WTC11 (cell line): ENCODE measurements at regions not wholly inside any gene's neighbourhood (a gene's known extent, or its start where the extent isn't known, plus 50 kb on each side); places are given as distances from the start of the nearest gene placed in this dataset.
A peak's percentile ranks its signal among the peaks of the same experiment; 100 is the strongest.

Experiments used
- ATAC-seq: fragments of 200-7000 bp; cut with Tn5 transposase; 2 replicates; pipeline ENCODE4 v1.10.0; 2021; ENCODE audit warnings: mild to moderate bottlenecking, moderate library complexity
- CTCF ChIA-PET: fragments of 300-600 bp; sonication (Branson Sonifier 250); formaldehyde crosslinking; loops from one replicate; lab custom pipeline; 2021; ENCODE audit warnings: antibody characterized with exemption; lab: Charles Lee
- POLR2A ChIA-PET: fragments of 350-600 bp; sonication (Branson Sonifier 250); formaldehyde crosslinking; loops from one replicate; lab custom pipeline; 2021; ENCODE audit warnings: antibody characterized with exemption; lab: Charles Lee
- DNase-seq: peaks from one replicate; pipeline ENCODE4 v3.0.0; 2021; ENCODE audit warnings: low spot score
- H3K27ac Mint-ChIP-seq: 2 replicates; pipeline ENCODE4 v1.8.0; 2021; ENCODE audit warnings: mixed read lengths
- H3K27me3 Mint-ChIP-seq: 2 replicates; pipeline ENCODE4 v1.8.0; 2021; ENCODE audit warnings: low read depth, mild to moderate bottlenecking, moderate library complexity, mixed read lengths
- H3K36me3 Mint-ChIP-seq: 2 replicates; pipeline ENCODE4 v1.8.0; 2021; ENCODE audit warnings: mixed read lengths
- H3K4me1 Mint-ChIP-seq: 2 replicates; pipeline ENCODE4 v1.8.0; 2022; ENCODE audit warnings: mixed read lengths
- H3K4me3 Mint-ChIP-seq: 2 replicates; pipeline ENCODE4 v1.8.0; 2021; ENCODE audit warnings: mild to moderate bottlenecking, moderate library complexity, mixed read lengths
- H3K9me3 Mint-ChIP-seq: 2 replicates; pipeline ENCODE4 v1.8.0; 2021; ENCODE audit warnings: mixed read lengths
- ELF4 ChIP-seq: sonication (generic); formaldehyde crosslinking; IDR thresholded peaks from 2 replicates; pipeline ENCODE4 v1.8.1; 2022; ENCODE audit warnings: low read depth, mild to moderate bottlenecking, moderate library complexity, missing genetic modification reagents
- FOXP1 ChIP-seq: sonication (generic); formaldehyde crosslinking; IDR thresholded peaks from 2 replicates; pipeline ENCODE4 v1.8.0; 2022; ENCODE audit warnings: missing genetic modification reagents, mild to moderate bottlenecking, moderate library complexity, borderline replicate concordance
- GABPB1 ChIP-seq: sonication (generic); formaldehyde crosslinking; IDR thresholded peaks from 2 replicates; pipeline ENCODE4 v1.8.1; 2023; ENCODE audit warnings: mild to moderate bottlenecking, missing genetic modification reagents
- GRHL2 ChIP-seq: fragments of 250-450 bp; sonication (Bioruptor Pico); IDR thresholded peaks from 2 replicates; pipeline ENCODE4 v1.8.0; 2022; ENCODE audit warnings: mild to moderate bottlenecking, moderate library complexity; ENCODE audit not compliant: insufficient replicate concordance, severe bottlenecking
- IRF2 ChIP-seq: sonication (generic); formaldehyde crosslinking; IDR thresholded peaks from 2 replicates; pipeline ENCODE4 v1.8.0; 2022; ENCODE audit warnings: low read depth, missing genetic modification reagents, borderline replicate concordance
- NR2C2 ChIP-seq: sonication (generic); formaldehyde crosslinking; IDR thresholded peaks from 2 replicates; pipeline ENCODE4 v1.8.0; 2022; ENCODE audit warnings: mild to moderate bottlenecking, missing genetic modification reagents
- RELA ChIP-seq: sonication (generic); formaldehyde crosslinking; IDR thresholded peaks from 2 replicates; pipeline ENCODE4 v1.8.1; 2022; ENCODE audit warnings: missing genetic modification reagents, mild to moderate bottlenecking, borderline replicate concordance
- SMAD3 ChIP-seq: sonication (generic); formaldehyde crosslinking; IDR thresholded peaks from 2 replicates; pipeline ENCODE4 v1.8.0; 2022; ENCODE audit warnings: missing genetic modification reagents, mild to moderate bottlenecking, borderline replicate concordance
- SOX15 ChIP-seq: fragments of 250-450 bp; sonication (Bioruptor Pico); IDR thresholded peaks from 2 replicates; pipeline ENCODE4 v1.9.0; 2021; ENCODE audit warnings: mild to moderate bottlenecking
- SP1 ChIP-seq: sonication (generic); formaldehyde crosslinking; conservative IDR thresholded peaks from 2 replicates; pipeline ENCODE4 v1.8.1; 2022; ENCODE audit warnings: missing genetic modification reagents
- ZBTB21 ChIP-seq: sonication (generic); formaldehyde crosslinking; IDR thresholded peaks from 2 replicates; pipeline ENCODE4 v1.8.1; 2023; ENCODE audit warnings: mild to moderate bottlenecking, missing genetic modification reagents, borderline replicate concordance
- ZNF219 ChIP-seq: sonication (generic); formaldehyde crosslinking; IDR thresholded peaks from 2 replicates; pipeline ENCODE4 v1.8.0; 2023; ENCODE audit warnings: missing genetic modification reagents, mild to moderate bottlenecking, borderline replicate concordance
- ZNF416 ChIP-seq: fragments of 250-450 bp; sonication (Bioruptor Pico); IDR thresholded peaks from 2 replicates; pipeline ENCODE4 v1.9.0; 2021; ENCODE audit warnings: mild to moderate bottlenecking, inconsistent platforms
- ZNF423 ChIP-seq: fragments of 250-450 bp; sonication (Bioruptor Pico); IDR thresholded peaks from 2 replicates; pipeline ENCODE4 v2.1.2; 2022; ENCODE audit warnings: mild to moderate bottlenecking, moderate library complexity
- ZNF671 ChIP-seq: fragments of 250-450 bp; sonication (Bioruptor Pico); IDR thresholded peaks from 2 replicates; pipeline ENCODE4 v1.8.0; 2021; ENCODE audit warnings: mild to moderate bottlenecking
- TF ChIP-seq, protein P1 (sequence below): sonication (generic); formaldehyde crosslinking; IDR thresholded peaks from 2 replicates; pipeline ENCODE4 v1.8.1; 2023; ENCODE audit warnings: mild to moderate bottlenecking, missing genetic modification reagents
- TF ChIP-seq, protein P2 (sequence below): sonication (generic); formaldehyde crosslinking; conservative IDR thresholded peaks from 2 replicates; pipeline ENCODE4 v1.8.1; 2022; ENCODE audit warnings: mild to moderate bottlenecking, missing genetic modification reagents
- TF ChIP-seq, protein P3 (sequence below): sonication (generic); formaldehyde crosslinking; IDR thresholded peaks from 2 replicates; pipeline ENCODE4 v1.8.0; 2023; ENCODE audit warnings: missing genetic modification reagents
- TF ChIP-seq, protein P4 (sequence below): sonication (generic); formaldehyde crosslinking; IDR thresholded peaks from 2 replicates; pipeline ENCODE4 v1.8.0; 2022; ENCODE audit warnings: mild to moderate bottlenecking, missing genetic modification reagents

DNA sequence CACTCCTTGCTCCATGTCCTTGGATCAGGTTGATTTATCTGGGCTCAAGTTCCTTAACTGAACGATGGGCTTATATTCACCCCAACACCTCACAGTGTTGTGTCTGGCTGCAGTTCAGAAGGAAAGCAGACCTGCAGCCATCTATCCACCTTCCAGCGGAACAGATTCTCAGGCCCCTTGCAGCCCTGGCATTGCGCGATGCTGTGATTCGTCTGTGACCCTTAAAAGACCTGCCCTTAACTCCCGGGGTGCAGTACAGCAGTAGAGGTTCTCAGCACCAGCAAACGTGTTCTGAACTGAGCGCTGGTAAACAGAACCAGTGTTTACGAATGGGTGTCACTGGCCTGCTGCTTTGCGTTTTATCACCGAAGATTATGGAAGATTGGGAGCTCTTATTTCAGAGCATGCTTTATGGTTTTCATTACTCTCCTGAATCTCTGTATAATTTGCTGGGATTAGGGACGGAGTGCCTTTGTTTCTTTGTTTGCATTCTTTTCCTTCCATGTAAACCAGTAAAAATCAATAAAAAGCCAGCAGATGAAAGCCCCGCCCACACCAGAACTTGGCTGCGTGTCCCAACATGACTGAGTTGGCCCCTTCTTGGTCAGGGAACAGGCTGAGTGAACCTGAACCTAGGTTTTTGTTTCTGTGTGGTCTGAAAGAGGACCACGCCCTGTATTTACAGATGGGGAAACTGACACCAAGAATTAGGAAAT is 286.7 kb upstream of the CRY1 start:
- Mint-ChIP-seq H3K27ac (no peak overlapping the region), H3K4me1 (peaks cover 27% of the 10 kb centered on the region), H3K9me3 (peaks cover 5% of the 10 kb centered on the region; the same call in 1 of the 2 replicates), H3K36me3 (no peaks in the 10 kb centered on the region), H3K27me3 (no peaks in the 10 kb centered on the region), H3K4me3 (no peak overlapping the region)
- DNase-seq (no peak), ATAC-seq (no peak)
- ChIA-PET POLR2A (no interaction called here), CTCF (no interaction called here)
- TF ChIP-seq GABPB1 (CRISPR knock-in tag) (0 out of 2 replicates have a peak, but pooled peaks have one; percentile 16), ELF4 (CRISPR knock-in tag) (no peak)

DNA sequence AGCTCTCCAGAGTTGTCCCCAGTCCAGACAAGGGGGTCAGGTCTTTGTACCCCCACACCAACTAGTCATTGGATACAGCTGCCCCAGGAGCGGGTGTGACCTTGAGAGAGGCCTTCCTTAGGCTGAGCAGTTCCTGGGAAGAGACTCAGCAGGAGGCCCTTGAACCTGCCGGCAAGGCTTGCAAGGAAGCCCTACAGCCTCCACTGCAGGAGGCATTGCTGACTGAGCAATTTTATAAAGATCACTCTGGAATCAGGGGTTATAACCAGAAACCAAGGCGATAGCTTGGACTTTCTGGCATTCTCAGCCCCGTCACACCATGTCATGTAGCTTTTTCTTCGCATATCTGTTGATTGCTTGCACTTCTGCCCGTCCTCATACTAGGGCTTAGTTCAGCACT is 291.3 kb upstream of the CRY1 start:
- Mint-ChIP-seq H3K4me1 (peaks cover 40% of the 10 kb centered on the region), H3K36me3 (peaks cover 6% of the 10 kb centered on the region), H3K27me3 (no peaks in the 10 kb centered on the region), H3K27ac (no peak overlapping the region), H3K4me3 (no peak overlapping the region), H3K9me3 (peaks cover 12% of the 10 kb centered on the region)
- ChIA-PET CTCF (interaction anchor here (1.0 to 1.5 kb wide), 4 partner anchors 12 to 63 kb away, joined by 3 to 6 read pairs (median 4); no protein-coding TSS in a partner anchor), POLR2A (no interaction called here)
- DNase-seq (no peak), ATAC-seq (no peak)
- TF ChIP-seq ZNF219 (no peak), SMAD3 (CRISPR knock-in tag) (no peak), FOXP1 (CRISPR knock-in tag) (no peak), SOX15 (CRISPR knock-in tag) (no peak), RELA (CRISPR knock-in tag) (no peak), NR2C2 (CRISPR knock-in tag) (no peak), IRF2 (no peak), ZBTB21 (CRISPR knock-in tag) (no peak), ZNF671 (CRISPR knock-in tag) (no peak), SP1 (CRISPR knock-in tag) (no peak), ZNF416 (no peak), GRHL2 (CRISPR knock-in tag) (no peak)
- TF ChIP-seq, protein P1, sequence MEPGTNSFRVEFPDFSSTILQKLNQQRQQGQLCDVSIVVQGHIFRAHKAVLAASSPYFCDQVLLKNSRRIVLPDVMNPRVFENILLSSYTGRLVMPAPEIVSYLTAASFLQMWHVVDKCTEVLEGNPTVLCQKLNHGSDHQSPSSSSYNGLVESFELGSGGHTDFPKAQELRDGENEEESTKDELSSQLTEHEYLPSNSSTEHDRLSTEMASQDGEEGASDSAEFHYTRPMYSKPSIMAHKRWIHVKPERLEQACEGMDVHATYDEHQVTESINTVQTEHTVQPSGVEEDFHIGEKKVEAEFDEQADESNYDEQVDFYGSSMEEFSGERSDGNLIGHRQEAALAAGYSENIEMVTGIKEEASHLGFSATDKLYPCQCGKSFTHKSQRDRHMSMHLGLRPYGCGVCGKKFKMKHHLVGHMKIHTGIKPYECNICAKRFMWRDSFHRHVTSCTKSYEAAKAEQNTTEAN (CRISPR knock-in tag), result no peak
- TF ChIP-seq, protein P2, sequence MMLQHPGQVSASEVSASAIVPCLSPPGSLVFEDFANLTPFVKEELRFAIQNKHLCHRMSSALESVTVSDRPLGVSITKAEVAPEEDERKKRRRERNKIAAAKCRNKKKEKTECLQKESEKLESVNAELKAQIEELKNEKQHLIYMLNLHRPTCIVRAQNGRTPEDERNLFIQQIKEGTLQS (CRISPR knock-in tag), result no peak
- TF ChIP-seq, protein P3, sequence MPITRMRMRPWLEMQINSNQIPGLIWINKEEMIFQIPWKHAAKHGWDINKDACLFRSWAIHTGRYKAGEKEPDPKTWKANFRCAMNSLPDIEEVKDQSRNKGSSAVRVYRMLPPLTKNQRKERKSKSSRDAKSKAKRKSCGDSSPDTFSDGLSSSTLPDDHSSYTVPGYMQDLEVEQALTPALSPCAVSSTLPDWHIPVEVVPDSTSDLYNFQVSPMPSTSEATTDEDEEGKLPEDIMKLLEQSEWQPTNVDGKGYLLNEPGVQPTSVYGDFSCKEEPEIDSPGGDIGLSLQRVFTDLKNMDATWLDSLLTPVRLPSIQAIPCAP (CRISPR knock-in tag), result no peak
- TF ChIP-seq, protein P4, sequence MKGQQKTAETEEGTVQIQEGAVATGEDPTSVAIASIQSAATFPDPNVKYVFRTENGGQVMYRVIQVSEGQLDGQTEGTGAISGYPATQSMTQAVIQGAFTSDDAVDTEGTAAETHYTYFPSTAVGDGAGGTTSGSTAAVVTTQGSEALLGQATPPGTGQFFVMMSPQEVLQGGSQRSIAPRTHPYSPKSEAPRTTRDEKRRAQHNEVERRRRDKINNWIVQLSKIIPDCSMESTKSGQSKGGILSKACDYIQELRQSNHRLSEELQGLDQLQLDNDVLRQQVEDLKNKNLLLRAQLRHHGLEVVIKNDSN, result no peak

GRCh38 chr12:107385509-107385908 is 292.2 kb upstream of the CRY1 start:
- H3K4me3 Mint-ChIP-seq, result no peak overlapping the region
- ChIA-PET POLR2A (no interaction called here), CTCF (interaction anchor here (0.9 to 1.7 kb wide), 3 partner anchors 14 to 254 kb away, joined by 3 to 5 read pairs (median 3); no protein-coding TSS in a partner anchor)
- peaks cover 10% of the 10 kb centered on the region for H3K36me3 Mint-ChIP-seq
- peaks cover 35% of the 10 kb centered on the region for H3K4me1 Mint-ChIP-seq
- no peak overlapping the region for H3K27ac Mint-ChIP-seq
- ATAC-seq (peak; percentile 65), DNase-seq (no peak)
- TF ChIP-seq ZBTB21 (CRISPR knock-in tag) (0 out of 2 replicates have a peak, but pooled peaks have one; percentile 27), ZNF423 (CRISPR knock-in tag) (no peak), SMAD3 (CRISPR knock-in tag) (no peak)
- H3K27me3 Mint-ChIP-seq, result no peaks in the 10 kb centered on the region
- H3K9me3 Mint-ChIP-seq, result peaks cover 18% of the 10 kb centered on the region
